HG03378 (cell line): ENCODE measurements at regions not wholly inside any gene's neighbourhood (a gene's known extent, or its start where the extent isn't known, plus 50 kb on each side); places are given as distances from the start of the nearest gene placed in this dataset.

Experiments used
- ATAC-seq: cut with Tn5 transposase; IDR thresholded peaks from one replicate; pipeline ENCODE4 v1.9.1; 2021; ENCODE audit warnings: mild to moderate bottlenecking, moderate library complexity; ENCODE audit not compliant: unreplicated experiment

DNA sequence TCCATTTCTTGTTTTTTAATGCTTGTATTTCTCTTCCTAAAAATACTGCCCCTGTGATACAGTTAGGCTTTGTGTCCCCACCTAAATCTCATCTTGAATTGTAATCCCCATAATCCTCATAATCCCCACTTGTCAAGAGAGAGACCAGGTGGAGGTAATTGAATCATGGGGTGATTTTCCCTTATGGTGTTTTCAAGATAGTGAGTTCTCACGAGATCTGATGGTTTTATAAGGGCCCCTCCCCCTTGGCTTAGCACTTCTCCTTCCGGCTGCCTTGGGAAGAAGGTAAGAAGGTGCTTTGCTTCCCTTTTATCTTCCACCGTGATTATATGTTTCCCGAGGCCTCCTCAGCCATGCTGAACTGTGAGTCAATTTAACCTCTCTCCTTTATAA, 227.4 kb downstream of the MAN2A1 start:
- ATAC-seq: no peak

DNA sequence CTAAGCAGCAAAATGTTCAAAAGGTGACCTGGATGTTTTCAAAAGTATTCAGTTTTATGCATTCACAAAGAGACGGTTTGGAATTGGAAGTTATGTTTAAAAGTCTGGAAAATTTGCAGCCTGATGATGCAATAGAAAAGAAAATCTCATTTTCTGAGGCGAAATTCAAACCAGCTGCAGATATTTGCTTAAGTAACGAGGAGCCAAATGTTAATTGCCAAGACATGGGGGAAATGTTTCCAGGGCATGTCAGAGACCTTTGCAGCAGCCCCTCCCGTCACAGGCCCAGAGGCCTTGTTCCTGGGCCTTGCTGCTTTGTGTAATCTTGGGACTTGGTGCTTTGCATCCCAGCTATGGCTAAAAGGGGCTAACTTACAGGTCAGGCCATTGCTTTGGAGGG, 228.2 kb downstream of the MAN2A1 start:
- no peak for ATAC-seq

DNA sequence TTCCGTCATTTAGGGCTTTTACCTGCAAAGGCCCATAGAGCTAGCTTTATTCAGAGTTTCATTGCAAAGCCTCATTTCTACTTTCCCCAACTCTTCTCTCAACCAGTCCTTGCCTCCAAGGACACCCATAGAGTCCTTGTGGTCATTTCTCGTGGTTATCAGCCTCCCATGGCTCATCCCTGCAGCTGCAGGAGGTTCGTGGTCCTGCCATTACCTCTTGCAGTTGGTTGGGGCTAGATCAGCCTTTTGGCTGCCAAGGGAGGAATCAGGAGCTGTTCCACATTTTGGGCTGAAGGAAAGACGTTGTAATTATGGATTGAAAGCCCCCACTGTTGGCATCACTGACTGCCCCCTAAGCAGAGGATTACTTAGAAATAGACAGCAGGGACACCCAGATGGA, 231.0 kb downstream of the MAN2A1 start:
- ATAC-seq: no peak

DNA sequence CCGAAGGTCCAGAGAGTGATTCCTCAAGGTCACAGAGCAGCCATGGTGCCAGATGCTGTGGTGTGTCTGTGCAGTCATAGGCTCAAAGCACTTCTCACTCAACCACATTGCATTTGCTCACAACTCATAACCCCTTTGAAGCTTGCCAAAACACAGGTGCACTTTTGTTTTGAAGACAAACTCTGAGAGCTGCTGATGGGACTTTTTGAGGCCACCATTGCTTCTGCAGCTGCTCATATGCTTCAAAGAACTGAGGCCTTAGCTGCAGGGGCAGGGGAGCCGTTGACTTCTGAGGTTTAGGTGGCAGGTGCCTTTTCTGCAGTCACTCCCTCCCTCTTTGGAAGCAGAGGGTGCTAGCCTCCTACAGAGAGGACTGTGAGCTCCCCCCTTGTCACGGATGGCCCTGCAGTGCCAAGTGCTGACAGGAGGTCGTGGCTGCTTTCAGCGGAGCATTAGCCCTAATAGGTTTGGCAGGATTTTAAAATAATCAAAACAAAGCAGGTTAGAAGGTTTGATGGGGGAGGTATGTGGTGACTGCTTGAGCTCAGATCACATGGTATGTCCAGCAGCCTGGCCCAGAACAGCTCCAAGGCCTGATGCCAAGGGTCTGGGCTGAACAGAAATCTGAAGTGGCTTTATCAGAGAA, 232.1 kb downstream of the MAN2A1 start:
- no peak for ATAC-seq

DNA sequence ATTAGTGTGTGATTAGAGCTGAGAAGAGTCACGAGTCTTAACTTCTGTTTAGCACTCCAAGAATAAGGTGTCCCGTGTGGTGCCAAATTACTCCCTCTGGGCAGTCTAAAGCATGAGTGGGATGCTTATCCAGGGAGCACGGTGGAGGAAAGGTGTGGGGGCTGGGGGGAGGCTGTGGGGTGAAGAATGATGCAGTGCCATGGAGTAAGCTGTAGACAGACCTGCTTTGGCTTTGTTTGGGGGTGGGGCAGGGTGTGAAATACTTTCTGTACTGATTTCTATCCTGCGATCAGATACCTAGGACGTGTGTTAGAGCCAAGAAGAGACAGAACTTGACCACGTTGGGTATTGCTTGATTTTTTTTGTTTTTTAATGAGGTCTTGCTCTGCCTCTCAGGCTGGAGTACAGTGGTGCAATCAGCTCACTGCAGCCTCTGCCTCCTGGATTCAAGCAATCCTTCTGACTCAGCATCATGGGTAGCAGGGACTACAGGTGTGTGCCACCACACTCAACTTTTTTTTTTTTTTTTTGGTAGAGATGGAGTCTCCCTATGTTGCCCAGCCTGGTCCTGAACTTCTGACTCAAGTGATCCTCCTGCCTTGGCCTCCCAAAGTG, 232.8 kb downstream of the MAN2A1 start:
- ATAC-seq: no peak

DNA sequence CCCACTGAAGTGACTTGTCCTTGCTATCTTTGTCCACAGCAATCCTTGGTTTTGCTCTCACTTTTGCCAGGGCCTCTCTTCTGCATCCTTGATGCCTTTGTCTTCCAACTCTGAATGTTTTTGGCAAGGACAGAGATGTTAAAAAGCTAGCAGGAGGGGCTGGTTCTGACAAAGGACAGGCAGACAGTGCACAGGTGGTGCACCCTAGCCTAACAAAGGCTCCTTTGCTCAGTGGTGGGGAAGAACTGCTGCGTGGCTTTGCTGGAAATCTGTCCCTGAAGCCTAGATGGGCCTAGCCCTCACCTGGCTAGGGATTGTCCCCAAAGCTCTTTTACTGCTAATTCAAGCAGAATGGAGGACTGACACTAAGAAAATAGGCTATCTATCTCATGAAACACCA, 233.5 kb downstream of the MAN2A1 start:
- ATAC-seq: no peak

DNA sequence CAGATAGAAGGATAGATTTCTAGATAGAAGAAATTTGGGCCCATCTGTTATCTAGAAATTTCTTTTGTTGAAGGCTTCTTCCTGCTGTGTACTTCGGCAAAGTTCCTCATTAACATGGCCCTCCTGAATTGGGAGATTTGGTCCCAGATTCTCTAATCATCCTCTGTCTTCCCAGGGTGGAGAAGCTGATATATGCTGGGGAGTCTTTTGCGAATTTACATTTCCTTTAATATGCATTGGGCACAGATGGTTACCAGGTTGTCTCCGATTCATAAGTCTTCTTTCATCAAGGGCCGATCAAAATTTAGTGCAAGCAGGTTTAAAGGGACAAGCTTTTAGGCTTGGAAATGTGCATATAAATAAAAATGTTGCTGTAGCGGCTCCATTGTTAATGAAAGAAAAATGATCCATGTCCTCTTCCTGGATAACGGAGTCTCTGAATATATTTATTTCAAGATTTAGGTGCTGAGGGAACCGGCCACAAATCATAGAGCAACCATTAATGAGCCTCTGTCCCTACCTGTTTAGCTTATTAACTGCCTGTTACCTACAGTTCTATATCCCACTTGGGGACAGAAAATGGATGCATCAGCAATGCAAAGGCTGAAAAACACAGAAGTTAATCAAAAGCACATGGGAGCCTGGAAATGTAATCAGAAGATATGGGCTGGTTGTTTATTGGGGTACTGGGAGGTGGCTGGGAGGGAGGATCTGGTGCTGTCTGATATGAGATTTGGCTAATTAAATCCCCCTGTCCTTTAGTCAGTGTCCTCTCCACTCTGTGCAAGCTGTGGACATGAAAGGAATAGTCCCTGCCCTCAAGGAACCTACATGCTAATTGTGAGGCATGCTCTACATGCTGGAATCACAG, 234.7 kb downstream of the MAN2A1 start:
- ATAC-seq: no peak

DNA sequence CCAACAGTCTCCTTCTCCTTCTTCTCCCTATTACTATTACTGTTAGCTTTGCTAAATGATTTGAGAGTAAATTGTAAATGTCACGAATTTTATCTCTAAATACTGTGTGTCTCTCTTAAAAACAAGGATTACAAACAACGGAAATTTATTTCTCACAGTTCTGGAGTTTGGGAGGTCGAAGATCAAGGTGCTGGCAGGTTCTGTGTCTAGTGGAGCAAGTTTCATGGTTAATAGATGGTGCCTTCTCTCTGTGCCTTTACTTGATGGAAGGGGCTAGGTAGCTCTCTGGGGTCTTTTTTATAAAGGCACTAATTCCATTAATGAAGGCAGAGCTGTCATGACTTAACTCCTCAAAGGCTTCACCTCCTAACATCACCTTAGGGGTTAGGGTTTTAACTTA, 237.9 kb downstream of the MAN2A1 start:
- no peak for ATAC-seq

DNA sequence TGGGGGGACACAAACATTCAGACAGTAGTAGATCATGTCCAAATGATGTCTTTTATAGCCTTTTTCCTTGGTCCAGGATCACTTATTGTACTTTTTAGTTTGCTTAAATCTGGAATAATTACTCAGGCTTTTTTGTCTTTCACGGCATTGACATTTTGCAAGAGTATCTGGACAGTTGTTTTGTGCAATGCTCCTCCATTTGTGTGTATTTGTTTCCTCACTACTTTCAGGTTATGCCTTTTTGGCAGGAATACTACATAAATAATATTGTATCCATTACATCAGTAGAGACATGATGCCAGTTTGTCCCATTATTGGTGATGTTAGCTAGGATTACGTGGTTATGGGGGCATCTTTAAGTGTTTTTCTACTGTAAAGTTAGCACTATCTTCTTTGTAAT, 238.3 kb downstream of the MAN2A1 start:
- no peak for ATAC-seq

DNA sequence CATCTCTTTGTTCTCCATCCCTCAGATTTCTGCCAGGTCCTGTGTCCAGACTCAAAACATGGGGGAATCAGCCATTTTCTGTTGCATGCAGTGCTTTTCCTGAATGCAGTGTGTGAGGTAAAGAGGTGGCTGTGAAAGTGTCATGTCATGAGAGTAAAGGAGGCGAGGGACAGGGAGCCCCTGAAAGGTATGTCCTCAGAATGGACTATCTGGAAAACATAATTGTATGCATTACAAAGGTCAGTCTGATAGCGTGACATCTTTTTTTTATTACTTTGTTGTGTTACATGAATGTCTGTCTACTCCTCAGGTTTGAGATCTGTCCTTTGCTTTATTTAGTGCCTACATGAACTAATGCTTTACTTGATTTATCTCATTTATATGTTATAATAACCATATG, 239.1 kb downstream of the MAN2A1 start:
- no peak for ATAC-seq

DNA sequence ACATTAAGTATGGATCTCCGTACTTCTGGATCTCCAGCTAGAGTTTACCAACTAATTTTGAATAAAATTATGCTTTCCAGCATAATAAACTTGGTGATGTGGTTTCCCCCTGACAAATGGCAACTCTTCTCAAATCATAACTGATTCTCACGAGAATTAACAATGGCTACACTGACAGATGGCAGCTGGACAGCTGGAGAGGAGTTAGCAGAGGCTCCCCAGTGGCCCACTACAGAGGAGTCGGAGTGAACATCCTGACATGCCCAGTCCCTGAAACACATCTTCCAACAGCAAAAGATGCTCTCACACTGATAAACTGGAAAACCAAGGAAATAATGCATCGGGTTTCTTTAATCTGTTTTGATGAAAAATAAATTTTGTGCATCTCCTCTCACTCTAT, 239.6 kb downstream of the MAN2A1 start:
- ATAC-seq: no peak

DNA sequence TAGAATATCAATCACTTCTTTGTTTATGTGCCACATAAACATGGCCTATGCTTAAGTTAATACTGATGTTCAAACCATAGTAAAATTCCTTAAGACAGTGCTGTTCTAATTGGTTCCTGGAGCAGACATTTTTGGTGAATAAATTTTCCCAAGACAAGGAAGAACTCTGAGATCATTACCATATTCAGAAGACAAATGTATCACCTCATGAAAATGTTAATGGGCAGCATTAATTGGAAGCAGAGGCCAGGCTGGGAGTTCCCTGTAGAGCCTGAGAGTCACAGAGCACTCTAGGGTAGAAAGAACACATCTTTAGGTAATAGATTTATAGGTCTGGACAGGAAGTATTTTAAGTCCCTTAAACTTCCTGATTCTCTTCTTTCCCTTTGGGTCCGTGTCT, 240.2 kb downstream of the MAN2A1 start:
- ATAC-seq: no peak

DNA sequence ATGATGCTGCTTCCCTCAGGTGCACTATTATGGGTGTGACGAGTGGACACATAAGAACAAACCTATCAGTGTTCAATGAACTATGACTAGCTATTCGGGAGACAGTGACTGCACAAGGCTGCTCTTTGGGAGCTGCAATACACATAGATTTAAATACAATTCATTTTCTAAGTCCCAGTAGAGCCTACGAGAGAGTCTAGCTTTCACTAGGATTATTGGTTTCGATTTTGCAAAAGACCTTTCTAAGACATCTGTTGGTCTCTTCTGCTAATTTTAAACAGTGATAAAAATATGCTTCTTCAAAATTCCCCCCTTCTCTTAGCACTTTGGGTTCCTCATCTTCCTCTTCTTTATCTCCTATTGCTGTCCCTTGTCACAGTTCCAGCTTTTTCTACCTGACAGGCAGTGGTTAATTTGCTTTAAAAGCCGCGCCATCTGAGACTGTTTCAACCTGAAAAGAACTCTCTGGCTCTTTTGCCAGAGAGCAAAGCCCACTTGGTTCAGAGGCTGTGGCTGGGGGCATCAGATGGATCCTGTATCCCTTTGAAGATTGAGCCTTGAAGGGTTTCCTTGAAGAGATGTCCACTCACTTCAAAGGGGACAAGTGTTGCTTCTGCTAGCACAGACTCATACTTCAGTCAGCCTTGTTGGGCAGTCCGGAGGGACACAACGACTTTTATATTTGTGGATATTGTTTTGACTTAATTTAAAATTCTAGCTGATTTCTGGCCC, 241.5 kb downstream of the MAN2A1 start:
- ATAC-seq: no peak

DNA sequence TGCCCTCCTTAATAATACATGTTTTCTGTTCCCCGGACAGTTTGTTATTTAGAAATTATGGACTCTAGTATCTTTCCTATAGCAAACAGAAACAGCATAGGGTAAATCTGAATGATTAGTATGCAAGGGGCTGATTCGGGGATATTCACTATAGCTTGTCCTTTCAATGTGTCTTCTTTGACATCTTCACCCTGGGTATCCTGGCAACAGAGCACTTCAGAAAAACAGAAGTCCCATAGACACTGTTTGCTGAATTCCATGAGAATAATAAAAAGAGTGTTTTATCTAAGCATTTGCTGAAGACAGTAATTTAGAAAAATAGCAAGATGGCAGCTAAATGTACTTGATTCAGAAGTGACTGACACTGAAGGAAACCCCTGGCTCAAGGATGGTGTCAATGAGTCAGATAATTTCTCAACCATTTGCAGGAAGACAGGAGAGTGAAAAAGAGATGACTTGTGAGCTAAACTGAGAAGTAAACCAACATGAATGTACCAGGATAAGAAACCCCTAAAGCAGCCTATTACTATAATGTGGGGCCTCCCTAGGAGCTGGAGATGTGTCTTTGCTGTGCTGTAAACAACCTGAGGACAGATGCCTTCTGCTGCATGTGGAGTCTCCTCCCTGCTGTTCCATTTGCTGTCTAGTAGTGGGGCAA, 246.2 kb downstream of the MAN2A1 start:
- ATAC-seq: no peak

GRCh38 chr5:109936996-109937395, 247.3 kb downstream of the MAN2A1 start:
- no peak for ATAC-seq

DNA sequence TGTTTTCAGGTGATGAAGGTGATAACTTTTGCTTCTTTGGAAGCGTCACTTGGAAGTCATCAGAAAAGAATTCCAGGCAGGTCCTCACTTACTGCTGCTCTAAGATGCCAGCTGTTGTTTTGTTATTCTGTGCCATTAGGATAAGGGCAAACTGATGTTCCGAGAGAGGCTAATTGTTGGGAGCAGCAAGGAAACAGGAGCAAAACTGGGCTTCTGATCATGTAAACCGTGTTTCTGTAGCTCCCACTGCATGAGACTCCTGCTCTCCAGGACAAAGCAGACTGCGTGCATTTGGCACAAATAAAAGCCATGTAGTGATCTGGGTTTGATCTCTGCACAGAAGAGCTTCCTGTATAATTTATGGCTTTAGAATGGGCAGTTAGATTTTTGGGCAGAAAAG, 248.2 kb downstream of the MAN2A1 start:
- no peak for ATAC-seq

DNA sequence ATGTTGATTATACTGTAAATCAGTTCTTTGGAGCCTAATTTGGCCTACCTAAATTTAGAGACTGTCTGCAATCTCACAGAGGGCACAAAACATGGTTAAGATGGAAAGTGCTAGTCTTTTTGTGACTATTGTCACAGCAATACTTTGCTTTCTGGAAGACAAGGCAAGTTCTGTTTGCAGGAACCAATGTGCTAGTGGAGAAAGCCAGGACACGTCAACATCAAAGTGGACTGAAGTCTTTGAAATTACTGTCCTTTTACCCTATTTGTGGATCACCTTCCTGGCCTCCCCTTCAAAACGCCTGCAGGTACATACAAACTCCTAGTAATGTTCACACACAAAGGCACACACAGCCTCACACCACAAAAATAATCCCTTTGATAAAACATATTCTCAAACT, 248.7 kb downstream of the MAN2A1 start:
- ATAC-seq: no peak

DNA sequence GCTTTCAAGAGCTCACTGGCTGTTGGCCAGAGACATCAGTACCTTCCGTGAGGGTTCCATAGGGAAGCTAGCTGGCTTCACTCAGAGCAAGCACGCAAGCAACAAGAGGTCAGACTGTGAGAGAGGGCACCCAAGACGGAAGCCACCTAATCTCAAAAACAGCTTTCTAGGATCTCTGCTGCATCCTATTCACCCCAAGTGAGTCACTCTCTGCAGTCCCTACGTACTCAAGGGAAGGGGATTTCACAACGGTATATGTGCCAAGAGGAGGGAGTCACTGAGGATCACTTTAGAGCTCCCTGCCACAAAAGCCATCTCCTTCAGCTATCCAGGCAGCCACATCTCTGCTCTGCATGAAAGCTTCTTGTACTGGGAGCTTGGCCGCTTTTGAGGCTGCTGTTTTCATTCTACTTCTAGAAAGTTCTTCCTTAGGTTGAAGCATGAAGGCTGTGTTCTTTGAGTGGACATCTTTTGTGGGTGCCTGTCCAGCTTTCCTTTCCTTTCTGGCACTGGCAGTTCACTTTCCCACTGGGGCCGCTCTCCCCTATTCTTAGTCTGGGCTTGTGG, 249.5 kb downstream of the MAN2A1 start:
- ATAC-seq: no peak

DNA sequence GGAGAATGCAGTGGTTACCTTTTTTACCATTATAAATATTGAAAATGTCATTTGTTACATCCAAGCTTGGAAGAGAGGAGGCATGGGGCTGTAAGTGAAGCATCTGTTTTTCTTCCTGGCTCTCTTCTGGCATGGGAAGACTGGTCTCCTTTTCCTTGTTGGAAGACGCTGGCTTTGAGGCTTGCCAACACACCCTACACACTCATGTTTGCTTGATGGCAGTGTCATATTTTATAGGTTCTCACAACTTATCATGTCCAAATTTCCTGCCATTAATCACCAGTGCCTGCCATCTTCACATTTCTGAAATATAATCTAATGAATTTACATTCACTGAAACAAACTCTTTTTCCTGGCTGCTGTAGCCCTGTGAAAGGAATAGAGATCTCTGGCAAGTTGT, 252.9 kb downstream of the MAN2A1 start:
- ATAC-seq: no peak

DNA sequence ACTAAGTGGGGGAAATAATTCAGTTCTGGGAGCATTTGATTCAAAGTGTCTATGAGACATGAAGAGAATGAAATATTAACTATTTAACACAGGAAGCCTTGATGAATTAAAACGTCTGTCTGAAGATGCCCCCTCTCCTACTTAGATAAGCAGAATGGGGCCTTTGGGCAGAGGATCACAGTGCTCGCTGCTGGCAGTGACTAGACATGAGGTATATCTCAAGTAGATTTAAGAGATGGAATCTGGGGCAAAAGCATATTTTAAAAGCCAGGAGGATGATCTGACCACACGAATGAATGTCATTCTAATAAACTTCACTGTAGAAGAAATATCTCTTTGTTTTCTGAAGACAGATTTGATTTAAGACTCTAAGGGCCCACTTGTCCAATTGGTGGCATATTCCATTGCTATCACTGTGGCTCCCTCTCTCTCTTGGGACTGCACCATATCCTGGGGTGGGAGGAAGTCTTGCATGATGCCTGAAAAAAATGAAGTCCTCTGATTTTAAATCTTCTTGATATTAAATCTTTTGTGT, 254.0 kb downstream of the MAN2A1 start:
- ATAC-seq: no peak
